NCI-H524 (cell line): ENCODE measurements at regions not wholly inside any gene's neighbourhood (a gene's known extent, or its start where the extent isn't known, plus 50 kb on each side); places are given as distances from the start of the nearest gene placed in this dataset.
"Not testable (repeated sequence)": the region's sequence is repeated elsewhere in the genome, so short reads cannot be mapped to it uniquely, and the experiment has no call there.

Experiments
- DNase-seq, 2 experiments: peaks; one replicate each; lab custom pipeline; 2025; lab: John Stamatoyannopoulos, UW

GRCh38 chr5:130836729-130837649, 328.1 kb downstream of the HINT1 start:
- DNase-seq = no peak

GRCh38 chr5:130817598-130818384, 347.3 kb downstream of the HINT1 start:
- not testable (repeated sequence) for DNase-seq

GRCh38 chr5:130815246-130815645, 349.8 kb downstream of the HINT1 start:
- DNase-seq = no peak

- DNase-seq = no peak
These were observed 356.4 kb downstream of the HINT1 start for GRCh38 chr5:130808691-130809090.

GRCh38 chr5:130805648-130806047, 359.4 kb downstream of the HINT1 start:
- DNase-seq = no peak

GRCh38 chr5:130805036-130805435, 360.0 kb downstream of the HINT1 start:
- DNase-seq = no peak

GRCh38 chr5:130801963-130802362, 363.1 kb downstream of the HINT1 start:
- no peak for DNase-seq

- DNase-seq = no peak
These were observed 366.0 kb downstream of the HINT1 start for GRCh38 chr5:130799015-130799414.

- DNase-seq = no peak
These were observed 367.8 kb downstream of the HINT1 start for GRCh38 chr5:130797303-130797702.

GRCh38 chr5:130796902-130797301, 368.2 kb downstream of the HINT1 start:
- no peak for DNase-seq

GRCh38 chr5:130796032-130796431, 369.0 kb downstream of the HINT1 start:
- DNase-seq = no peak

GRCh38 chr5:130795037-130795436, 370.0 kb downstream of the HINT1 start:
- DNase-seq = no peak

GRCh38 chr5:130777794-130778193, 387.3 kb downstream of the HINT1 start:
- DNase-seq = no peak

GRCh38 chr5:130773813-130774212, 391.2 kb downstream of the HINT1 start:
- no peak for DNase-seq

GRCh38 chr5:130762031-130762430, 403.0 kb downstream of the HINT1 start:
- DNase-seq = no peak

- no peak for DNase-seq
These were observed 406.0 kb downstream of the HINT1 start for GRCh38 chr5:130759061-130759460.

GRCh38 chr5:130747556-130747955, 417.5 kb downstream of the HINT1 start:
- no peak for DNase-seq

- DNase-seq = not testable (repeated sequence)
These were observed 418.4 kb downstream of the HINT1 start for GRCh38 chr5:130746641-130747040.

- DNase-seq = no peak
These were observed 422.0 kb downstream of the HINT1 start for GRCh38 chr5:130743092-130743491.

GRCh38 chr5:130740047-130740569, 424.9 kb downstream of the HINT1 start:
- DNase-seq = no peak

GRCh38 chr5:130731839-130732238, 433.2 kb downstream of the HINT1 start:
- DNase-seq = no peak

GRCh38 chr5:130729541-130729940, 435.5 kb downstream of the HINT1 start:
- DNase-seq = no peak

GRCh38 chr5:130727830-130728229, 437.2 kb downstream of the HINT1 start:
- DNase-seq = no peak
